Osteocyte (in vitro differentiated cells): ENCODE measurements at regions not wholly inside any gene's neighbourhood (a gene's known extent, or its start where the extent isn't known, plus 50 kb on each side); places are given as distances from the start of the nearest gene placed in this dataset.

Experiments used
- DNase-seq: peaks from one replicate; pipeline ENCODE4 v3.0.0; 2021; ENCODE audit warnings: mixed read lengths; ENCODE audit not compliant: unreplicated experiment; ENCODE audit errors: extremely low spot score
- H3K27ac Mint-ChIP-seq: one replicate; pipeline ENCODE4 v1.8.0; 2021; ENCODE audit warnings: mild to moderate bottlenecking, mixed read lengths; ENCODE audit not compliant: unreplicated experiment
- H3K27me3 Mint-ChIP-seq: one replicate; pipeline ENCODE4 v1.8.0; 2021; ENCODE audit warnings: mixed read lengths; ENCODE audit not compliant: unreplicated experiment
- H3K36me3 Mint-ChIP-seq: one replicate; pipeline ENCODE4 v1.8.0; 2021; ENCODE audit warnings: mixed read lengths; ENCODE audit not compliant: unreplicated experiment
- H3K4me1 Mint-ChIP-seq: one replicate; pipeline ENCODE4 v1.8.0; 2021; ENCODE audit warnings: mixed read lengths; ENCODE audit not compliant: unreplicated experiment
- H3K4me3 Mint-ChIP-seq: one replicate; pipeline ENCODE4 v1.8.0; 2021; ENCODE audit warnings: mild to moderate bottlenecking, moderate library complexity, mixed read lengths; ENCODE audit not compliant: unreplicated experiment
- H3K9me3 Mint-ChIP-seq: one replicate; pipeline ENCODE4 v1.8.0; 2021; ENCODE audit warnings: mixed read lengths; ENCODE audit not compliant: unreplicated experiment
- CTCF ChIP-seq: fragments of 200-600 bp; sonication (generic); IDR thresholded peaks from 2 replicates; pipeline ENCODE4 v1.5.0; 2021; ENCODE audit warnings: antibody characterized with exemption, mild to moderate bottlenecking, moderate library complexity

GRCh38 chr4:112753333-112753732 lies 116.4 kb downstream of the LARP7 start:
- no peak for TF ChIP-seq CTCF
- H3K36me3 Mint-ChIP-seq: no peaks in the 10 kb centered on the region
- peaks cover 6% of the 10 kb centered on the region for H3K27me3 Mint-ChIP-seq
- H3K4me3 Mint-ChIP-seq: no peak overlapping the region
- no peaks in the 10 kb centered on the region for H3K4me1 Mint-ChIP-seq
- DNase-seq: no peak
- H3K9me3 Mint-ChIP-seq: no peaks in the 10 kb centered on the region
- H3K27ac Mint-ChIP-seq: no peak overlapping the region

- Mint-ChIP-seq H3K9me3 (no peaks in the 10 kb centered on the region), H3K27me3 (peaks cover 2% of the 10 kb centered on the region), H3K36me3 (no peaks in the 10 kb centered on the region), H3K4me3 (no peak overlapping the region), H3K27ac (no peak overlapping the region), H3K4me1 (peaks cover 4% of the 10 kb centered on the region)
- no peak for DNase-seq
- no peak for TF ChIP-seq CTCF
These were observed 122.4 kb downstream of the LARP7 start for GRCh38 chr4:112759313-112759712.

- no peaks in the 10 kb centered on the region for H3K9me3 Mint-ChIP-seq
- no peaks in the 10 kb centered on the region for H3K27me3 Mint-ChIP-seq
- no peaks in the 10 kb centered on the region for H3K36me3 Mint-ChIP-seq
- peaks cover 4% of the 10 kb centered on the region for H3K4me1 Mint-ChIP-seq
- H3K27ac Mint-ChIP-seq: no peak overlapping the region
- no peak for DNase-seq
- H3K4me3 Mint-ChIP-seq: no peak overlapping the region
- peak; percentile 65 for TF ChIP-seq CTCF
These were observed 128.5 kb downstream of the LARP7 start for GRCh38 chr4:112765317-112765974.

GRCh38 chr4:112766422-112766821 lies 129.5 kb downstream of the LARP7 start:
- Mint-ChIP-seq H3K9me3 (no peaks in the 10 kb centered on the region), H3K27me3 (no peaks in the 10 kb centered on the region), H3K4me1 (peaks cover 4% of the 10 kb centered on the region), H3K4me3 (no peak overlapping the region), H3K27ac (no peak overlapping the region), H3K36me3 (no peaks in the 10 kb centered on the region)
- TF ChIP-seq CTCF: peak; percentile 55
- DNase-seq: no peak

GRCh38 chr4:112767386-112767785 lies 130.4 kb downstream of the LARP7 start:
- no peak for TF ChIP-seq CTCF
- Mint-ChIP-seq H3K4me3 (no peak overlapping the region), H3K27ac (no peak overlapping the region), H3K27me3 (no peaks in the 10 kb centered on the region), H3K4me1 (peaks cover 4% of the 10 kb centered on the region), H3K9me3 (no peaks in the 10 kb centered on the region), H3K36me3 (no peaks in the 10 kb centered on the region)
- DNase-seq: no peak
